OCI-LY1 (cell line): ENCODE measurements at regions not wholly inside any gene's neighbourhood (a gene's known extent, or its start where the extent isn't known, plus 50 kb on each side); places are given as distances from the start of the nearest gene placed in this dataset.

ENCODE experiments used
- CTCF ChIP-seq: fragments of 200-600 bp; sonication (generic), shearing (Covaris generic); IDR thresholded peaks from 2 replicates; pipeline ENCODE4 v1.5.1; 2017; ENCODE audit warnings: mild to moderate bottlenecking, antibody characterized with exemption, low read length, moderate library complexity, mixed read lengths
- EZH2 ChIP-seq: fragments of 200-600 bp; sonication (generic), shearing (Covaris generic); IDR thresholded peaks from 2 replicates; pipeline ENCODE4 v1.8.0; 2017; ENCODE audit warnings: borderline replicate concordance, mixed run types, mild to moderate bottlenecking, antibody characterized with exemption, low read length, moderate library complexity, mixed read lengths

GRCh38 chrX:81874807-81875206 is 672.9 kb downstream of the SH3BGRL start:
- TF ChIP-seq CTCF: no peak
- no peak for TF ChIP-seq EZH2
